Adrenal gland (tissue), 9 donors: ENCODE measurements at regions not wholly inside any gene's neighbourhood (a gene's known extent, or its start where the extent isn't known, plus 50 kb on each side); places are given as distances from the start of the nearest gene placed in this dataset.

Experiments
- DNase-seq, 7 donors: peaks; one replicate each; pipeline ENCODE4 v3.0.0-alpha.2; 2019 to 2020
- H3K27ac ChIP-seq, 5 donors: fragments of 200-600 bp; sonication (generic) in 4 of 5; 1 replicate in 3 of 5; 2 replicates in 2 of 5; pipeline versions ENCODE4 v1.5.1 to v1.8.0; 2016 to 2020; ENCODE audit warnings: mild to moderate bottlenecking in 1 of 5
- H3K27me3 ChIP-seq: fragments of 200-600 bp; 2 replicates; pipeline ENCODE4 v1.8.0; 2021
- H3K36me3 ChIP-seq, 2 donors: fragments of 200-600 bp; replicated peaks in 1 of 2; 1 replicate in 1 of 2; 2 replicates in 1 of 2; pipeline versions ENCODE4 v1.5.1 to v1.8.0; 2018 to 2022
- H3K4me1 ChIP-seq, 2 donors: fragments of 200-600 bp; replicated peaks in 1 of 2; 1 replicate in 1 of 2; 2 replicates in 1 of 2; pipeline versions ENCODE4 v1.5.1 to v1.8.0; 2018 to 2021
- H3K4me3 ChIP-seq, 4 donors: fragments of 200-600 bp; sonication (generic) in 3 of 4; one replicate each; pipeline ENCODE4 v1.5.1; 2016 to 2018
- H3K9me3 ChIP-seq, 3 donors: fragments of 200-600 bp; sonication (generic) in 1 of 3; replicated peaks in 1 of 3; 1 replicate in 2 of 3; 2 replicates in 1 of 3; pipeline versions ENCODE4 v1.5.1 to v1.8.0; 2016 to 2021
- CTCF ChIP-seq, 6 experiments: fragments of 450-650 bp in 4 of 6; fragments of 200-600 bp in 2 of 6; sonication (generic) in 1 of 6; IDR thresholded peaks; 1 replicate in 5 of 6; 2 replicates in 1 of 6; pipeline versions ENCODE4 v1.5.1 to v1.8.0; 2016 to 2021; ENCODE audit warnings: antibody characterized with exemption in 6 of 6, mild to moderate bottlenecking in 2 of 6, moderate library complexity in 1 of 6
- POLR2A ChIP-seq, 2 donors: fragments of 450-650 bp; IDR thresholded peaks; one replicate each; pipeline ENCODE4 v1.6.1; 2017; ENCODE audit warnings: antibody characterized with exemption in 2 of 2, mild to moderate bottlenecking in 2 of 2, moderate library complexity in 1 of 2
- WGBS, 4 donors: extraction: QIAGEN DNeasy Blood & Tissue Kit in 2 of 4; methylation state at CpG; one replicate each; pipeline versions ENCODE4 v1.1.5 to v1.1.7; 2013 to 2017; 5-methylcytosine and 5-hydroxymethylcytosine counted together
- intact Hi-C, 2 donors: fragments of 100-400 bp; cut with DNase I; formaldehyde crosslinking; loops; one replicate each; pipeline versions ENCODE4 v1.14.1 to v1.15.0; 2022 to 2023
- donor health status: healthy with polysubstance abuse.
- donor health status: Bipolar disorder and iron deficiency.
- donor health status: DM: yes; HTN: yes; CAD: no.
- donor health status: DM: no; HTN: no; CAD: no.
- donor health status: DM: no; HTN: no; CAD: no.

GRCh38 chr3:146746190-146746589 lies 141.0 kb upstream of the PLSCR5 start:
- intact Hi-C loops = no loop called here
- no peak for DNase-seq
- Histone ChIP-seq H3K27ac (no peak overlapping the region), H3K27me3 (no peaks in the 10 kb centered on the region), H3K36me3 (no peaks in the 10 kb centered on the region), H3K4me3 (no peak overlapping the region), H3K4me1 (no peaks in the 10 kb centered on the region), H3K9me3 (no peaks in the 10 kb centered on the region)
- TF ChIP-seq CTCF (IDR thresholded peaks at IDR 0.05) (no peak), POLR2A (IDR thresholded peaks at IDR 0.05) (no peak)

GRCh38 chr3:146739203-146739671 lies 134.1 kb upstream of the PLSCR5 start:
- intact Hi-C loops = no loop called here
- Histone ChIP-seq H3K36me3 (no peaks in the 10 kb centered on the region), H3K4me1 (no peaks in the 10 kb centered on the region), H3K4me3 (no peak overlapping the region), H3K27ac (no peak overlapping the region), H3K9me3 (no peaks in the 10 kb centered on the region), H3K27me3 (no peaks in the 10 kb centered on the region)
- 58 to 67% (median 62%) methylated on average over 6 of the region's 6 CpGs for WGBS, 4 donors
- TF ChIP-seq CTCF (IDR thresholded peaks at IDR 0.05) (no peak), POLR2A (IDR thresholded peaks at IDR 0.05) (no peak)
- no peak for DNase-seq

- Histone ChIP-seq H3K4me1 (no peaks in the 10 kb centered on the region), H3K27ac (no peak overlapping the region), H3K9me3 (no peaks in the 10 kb centered on the region), H3K27me3 (no peaks in the 10 kb centered on the region), H3K36me3 (no peaks in the 10 kb centered on the region), H3K4me3 (no peak overlapping the region)
- intact Hi-C loops = no loop called here
- 63 to 74% (median 68%) methylated on average over 6 of the region's 6 CpGs for WGBS, 4 donors
- no peak for TF ChIP-seq CTCF (IDR thresholded peaks at IDR 0.05)
- no peak for TF ChIP-seq POLR2A (IDR thresholded peaks at IDR 0.05)
- DNase-seq = no peak
These were observed 127.2 kb upstream of the PLSCR5 start for GRCh38 chr3:146732325-146732724.

- intact Hi-C loops = no loop called here
These were observed 110.0 kb upstream of the PLSCR5 start for GRCh38 chr3:146715170-146715569.

More at GRCh38 chr3:146715170-146715569, 110.0 kb upstream of the PLSCR5 start:
- no peak overlapping the region for H3K27ac ChIP-seq
- H3K36me3 ChIP-seq = no peaks in the 10 kb centered on the region
- TF ChIP-seq CTCF (IDR thresholded peaks at IDR 0.05) (no peak), POLR2A (IDR thresholded peaks at IDR 0.05) (no peak)
- no peaks in the 10 kb centered on the region for H3K27me3 ChIP-seq
- no peak overlapping the region for H3K4me3 ChIP-seq
- no peaks in the 10 kb centered on the region for H3K4me1 ChIP-seq
- H3K9me3 ChIP-seq = peaks cover 0 to 5% (median 0%) of the 10 kb centered on the region in 3 donors
- DNase-seq = no peak
